ENCODE measurements at regions not wholly inside any gene's neighbourhood (a gene's known extent, or its start where the extent isn't known, plus 50 kb on each side); places are given as distances from the start of the nearest gene placed in this dataset.
"Not testable (repeated sequence)": the region's sequence is repeated elsewhere in the genome, so short reads cannot be mapped to it uniquely, and the experiment has no call there.

GRCh38 chr1:30101016-30101415, 622.4 kb downstream of the MATN1 start:
- H3K36me3 ChIP-seq (ENCODE audit: control insufficient read depth, insufficient read depth, low read length): no peaks in the 10 kb centered on the region
- TF ChIP-seq CTCF (IDR thresholded peaks at IDR 0.05; ENCODE audit: insufficient read depth, low read length, poor library complexity, severe bottlenecking): no peak
- H3K27me3 ChIP-seq (ENCODE audit: control insufficient read depth, insufficient read depth, low read length): peaks cover 16% of the 10 kb centered on the region
- no peak overlapping the region for H3K4me3 ChIP-seq (ENCODE audit: low read depth, low read length)
- DNase-seq (ENCODE audit: low read depth): no peak

GRCh38 chr1:30100524-30100862, 622.9 kb downstream of the MATN1 start:
- no peak for DNase-seq (ENCODE audit: low read depth)
- Histone ChIP-seq H3K4me3 (ENCODE audit: low read depth, low read length) (no peak overlapping the region), H3K36me3 (ENCODE audit: control insufficient read depth, insufficient read depth, low read length) (no peaks in the 10 kb centered on the region), H3K27me3 (ENCODE audit: control insufficient read depth, insufficient read depth, low read length) (peaks cover 16% of the 10 kb centered on the region)
- TF ChIP-seq CTCF (IDR thresholded peaks at IDR 0.05; ENCODE audit: insufficient read depth, low read length, poor library complexity, severe bottlenecking): no peak

- H3K27me3 ChIP-seq (ENCODE audit: control insufficient read depth, insufficient read depth, low read length): peaks cover 16% of the 10 kb centered on the region
- no peak for TF ChIP-seq CTCF (IDR thresholded peaks at IDR 0.05; ENCODE audit: insufficient read depth, low read length, poor library complexity, severe bottlenecking)
Observed at GRCh38 chr1:30099587-30100523, 623.5 kb downstream of the MATN1 start.

GRCh38 chr1:30097851-30098250, 625.5 kb downstream of the MATN1 start:
- H3K36me3 ChIP-seq (ENCODE audit: control insufficient read depth, insufficient read depth, low read length); DNase-seq (ENCODE audit: low read depth): not testable (repeated sequence)

More at GRCh38 chr1:30099587-30100523, 623.5 kb downstream of the MATN1 start:
- no peak for DNase-seq (ENCODE audit: low read depth)
- no peak overlapping the region for H3K4me3 ChIP-seq (ENCODE audit: low read depth, low read length)
- no peaks in the 10 kb centered on the region for H3K36me3 ChIP-seq (ENCODE audit: control insufficient read depth, insufficient read depth, low read length)

GRCh38 chr1:30095451-30096025, 627.8 kb downstream of the MATN1 start:
- no peak for DNase-seq (ENCODE audit: low read depth)
- no peak for TF ChIP-seq CTCF (IDR thresholded peaks at IDR 0.05; ENCODE audit: insufficient read depth, low read length, poor library complexity, severe bottlenecking)

More at GRCh38 chr1:30097851-30098250, 625.5 kb downstream of the MATN1 start:
- peaks cover 14% of the 10 kb centered on the region for H3K27me3 ChIP-seq (ENCODE audit: control insufficient read depth, insufficient read depth, low read length)
- H3K4me3 ChIP-seq (ENCODE audit: low read depth, low read length): not testable (repeated sequence)

GRCh38 chr1:30095051-30095450, 628.3 kb downstream of the MATN1 start:
- peaks cover 2% of the 10 kb centered on the region for H3K27me3 ChIP-seq (ENCODE audit: control insufficient read depth, insufficient read depth, low read length)
- TF ChIP-seq CTCF (IDR thresholded peaks at IDR 0.05; ENCODE audit: insufficient read depth, low read length, poor library complexity, severe bottlenecking): no peak
- H3K4me3 ChIP-seq (ENCODE audit: low read depth, low read length): no peak overlapping the region
- DNase-seq (ENCODE audit: low read depth): no peak
- no peaks in the 10 kb centered on the region for H3K36me3 ChIP-seq (ENCODE audit: control insufficient read depth, insufficient read depth, low read length)

More at GRCh38 chr1:30095451-30096025, 627.8 kb downstream of the MATN1 start:
- H3K4me3 ChIP-seq (ENCODE audit: low read depth, low read length): no peak overlapping the region
- H3K27me3 ChIP-seq (ENCODE audit: control insufficient read depth, insufficient read depth, low read length): peaks cover 6% of the 10 kb centered on the region
- H3K36me3 ChIP-seq (ENCODE audit: control insufficient read depth, insufficient read depth, low read length): no peaks in the 10 kb centered on the region

Measured in kidney epithelial cell (primary cell).